HL-60 (cell line): ENCODE measurements at regions not wholly inside any gene's neighbourhood (a gene's known extent, or its start where the extent isn't known, plus 50 kb on each side); places are given as distances from the start of the nearest gene placed in this dataset.
"Not testable (repeated sequence)": the region's sequence is repeated elsewhere in the genome, so short reads cannot be mapped to it uniquely, and the experiment has no call there.

Experiments
- DNase-seq, 2 experiments: peaks; one replicate each; pipeline ENCODE4 v3.0.0-alpha.2; 2010 to 2020; ENCODE audit warnings: low read depth in 1 of 2, low spot score in 1 of 2
- H3K27ac ChIP-seq: fragments of 250-450 bp; sonication (Bioruptor Pico); replicated peaks from 2 replicates; pipeline ENCODE4 v1.5.1; 2020; ENCODE audit warnings: mild to moderate bottlenecking, moderate library complexity
- H3K27me3 ChIP-seq: fragments of 250-450 bp; sonication (Bioruptor Pico); 2 replicates; pipeline ENCODE4 v1.5.1; 2021; ENCODE audit warnings: mild to moderate bottlenecking, moderate library complexity; ENCODE audit not compliant: insufficient read depth, poor library complexity, severe bottlenecking
- H3K4me3 ChIP-seq: replicated peaks from 2 replicates; pipeline ENCODE4 v1.5.1; 2011; ENCODE audit warnings: mild to moderate bottlenecking, control low read depth, low read length; ENCODE audit not compliant: insufficient read depth
- CTCF ChIP-seq: IDR thresholded peaks from one replicate; pipeline ENCODE4 v1.5.1; 2011; ENCODE audit warnings: low read length, control low read depth, inconsistent platforms; ENCODE audit not compliant: insufficient read depth
- GABPA ChIP-seq: IDR thresholded peaks from 2 replicates; pipeline ENCODE4 v1.6.1; 2012; ENCODE audit warnings: low read depth
- POLR2AphosphoS5 ChIP-seq: IDR thresholded peaks from 2 replicates; pipeline ENCODE4 v1.6.1; 2012; ENCODE audit warnings: low read depth
- REST ChIP-seq: IDR thresholded peaks from 2 replicates; pipeline ENCODE4 v1.6.1; 2012; ENCODE audit warnings: low read depth; ENCODE audit not compliant: insufficient replicate concordance
- SPI1 ChIP-seq: IDR thresholded peaks from 2 replicates; pipeline ENCODE4 v1.6.1; 2012; ENCODE audit warnings: low read depth, mild to moderate bottlenecking, borderline replicate concordance

GRCh38 chr1:178587975-178588374, 75.1 kb downstream of the TEX35 start:
- no peak for DNase-seq
- no peak overlapping the region for H3K27ac ChIP-seq
- H3K27me3 ChIP-seq: peaks cover 3% of the 10 kb centered on the region

GRCh38 chr1:178589042-178589441, 76.1 kb downstream of the TEX35 start:
- not testable (repeated sequence) for DNase-seq, H3K4me3 ChIP-seq, H3K27me3 ChIP-seq, H3K27ac ChIP-seq

More at GRCh38 chr1:178587975-178588374, 75.1 kb downstream of the TEX35 start:
- H3K4me3 ChIP-seq: no peak overlapping the region
- no peak for TF ChIP-seq CTCF
- no peak for TF ChIP-seq POLR2AphosphoS5
- no peak for TF ChIP-seq REST

GRCh38 chr1:178591811-178592210, 78.9 kb downstream of the TEX35 start:
- H3K4me3 ChIP-seq, H3K27ac ChIP-seq, DNase-seq, H3K27me3 ChIP-seq: not testable (repeated sequence)

- Histone ChIP-seq H3K4me3 (no peak overlapping the region), H3K27ac (no peak overlapping the region), H3K27me3 (peaks cover 3% of the 10 kb centered on the region)
- TF ChIP-seq SPI1: no peak
- no peak for TF ChIP-seq POLR2AphosphoS5
- no peak for TF ChIP-seq CTCF
- no peak for TF ChIP-seq GABPA
- TF ChIP-seq REST: no peak
- DNase-seq: no peak
Measured at GRCh38 chr1:178593515-178593914, 80.6 kb downstream of the TEX35 start.

- Histone ChIP-seq H3K27me3 (peaks cover 3% of the 10 kb centered on the region), H3K4me3 (no peak overlapping the region), H3K27ac (no peak overlapping the region)
- no peak for DNase-seq
- no peak for TF ChIP-seq SPI1
- TF ChIP-seq GABPA: no peak
- no peak for TF ChIP-seq POLR2AphosphoS5
Measured at GRCh38 chr1:178594133-178594532, 81.2 kb downstream of the TEX35 start.
